Cardiac septum (tissue), 1 donor: ENCODE measurements at regions not wholly inside any gene's neighbourhood (a gene's known extent, or its start where the extent isn't known, plus 50 kb on each side); places are given as distances from the start of the nearest gene placed in this dataset.

Experiments used
- DNase-seq: peaks from one replicate; pipeline ENCODE4 v3.0.0-alpha.2; 2020; ENCODE audit warnings: low spot score
- intact Hi-C: fragments of 100-400 bp; cut with DNase I; formaldehyde crosslinking; loops from one replicate; pipeline ENCODE4 v1.14.0; 2022
- donor health status: DM: no; HTN: no; CAD: no.

DNA sequence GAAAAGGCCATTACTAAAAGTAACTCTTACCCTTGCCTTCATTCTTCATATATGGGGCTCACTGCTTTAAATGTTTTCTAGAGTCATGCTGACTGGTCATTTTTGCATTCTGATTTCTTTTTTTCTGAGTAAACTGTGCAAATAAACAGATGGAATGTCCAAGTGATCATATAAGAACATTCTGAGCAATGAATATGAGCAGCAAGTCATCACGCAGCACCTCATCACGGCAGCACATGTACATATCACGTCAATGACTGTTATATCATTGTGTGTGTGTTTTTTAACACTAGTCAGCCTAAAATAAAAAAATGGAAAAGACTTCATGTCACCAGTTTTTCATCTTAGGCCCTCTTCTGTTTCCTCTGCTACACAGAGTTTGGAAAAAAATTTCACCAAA is 490.0 kb upstream of the ZFHX3 start:
- intact Hi-C loops: no loop called here
- no peak for DNase-seq

DNA sequence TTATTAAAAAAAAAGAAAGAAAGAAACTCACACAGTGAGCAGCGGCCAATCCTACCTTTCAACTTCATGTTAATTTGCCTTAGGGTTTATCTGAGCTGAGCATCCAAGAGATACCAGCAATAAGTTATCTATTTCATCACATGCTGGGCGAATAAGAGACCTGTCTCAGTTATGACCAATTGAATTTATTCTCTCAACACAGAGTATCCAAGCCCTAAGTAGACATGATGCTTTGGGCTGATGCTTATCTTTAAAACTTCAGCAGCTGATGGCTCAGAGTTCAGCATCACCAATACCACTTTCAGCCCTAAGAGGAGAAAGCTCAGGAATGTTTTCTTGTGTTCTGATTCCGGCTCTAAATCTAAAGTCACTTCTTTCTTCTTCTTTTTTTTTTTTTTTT is 489.0 kb upstream of the ZFHX3 start:
- DNase-seq: no peak
- intact Hi-C loops: no loop called here

DNA sequence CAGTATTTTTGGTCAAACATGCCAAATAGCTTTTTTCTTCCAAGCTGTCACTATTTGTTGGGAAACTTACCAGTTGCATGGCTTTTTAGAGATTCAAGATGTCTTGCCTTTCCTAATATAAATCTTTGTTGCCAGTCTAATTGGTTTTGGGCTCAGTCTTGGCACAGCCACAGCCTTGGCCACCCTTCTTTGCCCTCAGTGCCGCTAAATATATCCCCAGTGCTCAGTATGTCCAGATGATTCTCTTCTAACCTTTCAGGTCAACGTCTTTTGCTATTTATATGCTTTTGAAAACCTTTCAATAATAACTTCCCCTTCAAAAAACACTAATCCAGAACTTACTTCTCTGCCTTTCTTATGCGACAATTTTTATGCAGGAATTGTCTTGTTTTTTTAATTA is 483.1 kb upstream of the ZFHX3 start:
- DNase-seq: no peak
- intact Hi-C loops: no loop called here

DNA sequence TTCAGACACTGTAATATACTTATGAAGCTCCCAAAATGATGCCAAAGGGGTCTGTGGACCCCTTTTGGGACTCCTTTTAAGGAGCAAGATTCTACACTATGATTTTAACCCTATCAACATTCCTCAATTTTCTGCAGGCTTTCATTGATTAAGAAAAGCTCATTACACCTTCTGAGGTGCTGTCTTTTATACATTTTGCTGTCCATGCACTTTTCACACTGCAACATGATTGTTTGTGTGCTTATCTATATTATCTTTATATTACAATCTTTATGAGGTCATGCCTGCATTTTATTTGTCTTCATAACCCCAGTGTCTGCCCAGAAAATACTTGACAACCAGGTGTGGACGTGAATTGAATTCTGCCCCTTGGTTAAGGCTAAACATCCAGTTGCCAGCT is 482.6 kb upstream of the ZFHX3 start:
- intact Hi-C loops: no loop called here
- DNase-seq: no peak

DNA sequence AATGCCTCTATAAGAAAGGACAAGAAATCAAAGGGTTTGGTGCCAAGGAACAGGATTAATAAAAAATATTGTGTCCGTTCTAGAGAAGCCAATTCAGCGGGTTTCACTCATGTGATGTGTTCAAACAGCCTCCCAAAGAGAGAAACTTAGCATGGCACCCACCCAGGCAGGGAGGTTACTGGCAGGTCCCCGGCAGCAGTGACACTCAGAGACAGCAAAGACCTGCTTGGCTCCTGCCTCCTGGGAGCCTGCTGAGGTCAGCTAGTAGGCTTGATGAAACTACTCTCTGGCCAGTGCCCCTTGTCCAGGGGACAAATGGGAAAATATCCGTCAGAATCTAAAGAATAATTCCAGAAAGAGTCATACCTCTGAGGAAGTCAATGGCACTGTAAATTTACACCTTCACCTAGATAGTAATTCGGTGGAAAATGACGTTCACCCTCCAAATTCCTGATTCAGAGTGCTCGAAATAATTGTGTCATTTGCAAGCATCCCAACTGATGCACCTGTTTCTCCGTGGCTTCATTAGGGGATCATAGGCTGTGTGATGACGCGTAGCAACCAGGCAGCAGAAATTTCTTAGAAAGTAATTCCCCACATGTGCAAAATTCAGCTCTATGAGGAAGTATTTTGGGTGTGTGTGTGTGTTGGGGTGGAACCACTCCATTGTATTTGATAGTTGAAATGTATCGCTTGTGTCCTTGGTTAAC is 481.5 kb upstream of the ZFHX3 start:
- intact Hi-C loops: no loop called here

DNA sequence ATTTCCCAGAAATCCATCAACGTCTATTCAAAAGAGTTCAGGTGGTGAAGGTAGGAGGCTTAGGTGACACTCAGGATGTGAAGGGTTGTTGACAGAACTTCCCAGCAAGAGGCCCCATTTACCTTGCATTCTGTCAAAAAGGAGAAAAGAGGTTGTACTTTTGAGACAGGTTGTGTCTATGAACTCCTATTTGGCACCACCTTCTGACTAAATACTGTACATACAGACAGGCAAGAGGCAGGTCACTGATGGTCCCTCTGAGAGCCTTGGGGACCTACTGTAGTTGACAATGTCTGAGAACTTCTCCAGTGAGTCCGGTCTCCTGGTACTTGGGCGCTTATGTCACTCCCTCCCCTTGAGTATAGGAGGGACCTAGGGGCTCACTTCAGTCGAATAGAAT is 479.3 kb upstream of the ZFHX3 start:
- intact Hi-C loops: no loop called here
- no peak for DNase-seq

More for the DNA sequence above, 481.5 kb upstream of the ZFHX3 start:
- no peak for DNase-seq

DNA sequence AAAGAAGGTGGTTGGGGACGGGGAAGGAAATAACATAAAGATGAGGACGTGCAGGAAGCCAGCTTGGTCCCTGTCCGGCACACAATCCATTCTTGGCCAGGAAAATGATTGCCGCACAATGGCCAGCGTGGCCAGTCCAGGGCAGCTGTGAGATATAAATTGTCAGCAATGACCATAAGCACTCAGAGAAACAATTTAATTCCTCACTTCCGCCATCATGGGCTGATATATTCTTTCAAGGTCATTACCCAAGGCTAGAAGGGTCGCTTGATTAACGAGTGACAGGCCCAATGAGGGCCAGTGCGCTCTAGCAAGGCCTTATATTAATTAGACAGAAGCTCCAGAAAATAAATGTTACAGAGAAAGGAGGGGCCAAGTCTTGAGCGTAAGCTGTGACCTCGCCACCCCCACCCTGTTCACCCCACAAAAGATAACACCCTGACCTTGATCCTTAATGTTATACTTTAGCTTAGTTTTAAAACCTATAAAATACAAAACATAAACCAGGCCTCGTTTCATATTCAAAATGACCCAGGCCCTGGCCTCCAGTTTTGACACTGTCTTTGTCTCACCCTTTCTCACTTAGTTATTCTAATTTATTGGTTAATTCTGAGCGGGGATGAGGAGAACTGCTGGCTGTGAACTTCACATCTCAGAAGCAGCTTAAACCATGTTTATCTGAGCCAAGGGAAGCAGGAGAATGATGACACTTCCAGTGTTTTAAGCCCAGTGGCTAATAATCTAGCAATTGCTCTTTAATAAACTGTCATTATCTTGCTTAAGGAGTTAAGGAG is 478.3 kb upstream of the ZFHX3 start:
- no peak for DNase-seq
- intact Hi-C loops: no loop called here

DNA sequence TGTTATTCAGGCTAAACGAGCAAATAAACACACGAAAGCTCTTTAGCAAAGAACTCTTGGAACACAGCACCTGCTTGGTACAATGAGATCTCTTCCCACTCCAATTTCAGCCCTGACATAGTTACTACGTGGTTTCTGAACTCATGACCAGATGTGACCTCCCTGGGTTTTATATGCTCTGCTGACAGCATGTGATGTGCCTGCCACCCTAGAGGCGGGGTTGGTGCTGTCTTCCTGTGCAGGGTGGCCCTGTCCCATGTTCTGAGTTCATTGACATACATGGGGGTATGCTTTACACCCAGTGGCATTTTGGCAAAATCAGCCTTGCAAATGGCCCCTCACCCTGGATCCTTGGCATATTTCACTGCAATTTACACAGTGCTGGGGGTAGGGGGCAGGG is 475.3 kb upstream of the ZFHX3 start:
- no peak for DNase-seq
- intact Hi-C loops: no loop called here

DNA sequence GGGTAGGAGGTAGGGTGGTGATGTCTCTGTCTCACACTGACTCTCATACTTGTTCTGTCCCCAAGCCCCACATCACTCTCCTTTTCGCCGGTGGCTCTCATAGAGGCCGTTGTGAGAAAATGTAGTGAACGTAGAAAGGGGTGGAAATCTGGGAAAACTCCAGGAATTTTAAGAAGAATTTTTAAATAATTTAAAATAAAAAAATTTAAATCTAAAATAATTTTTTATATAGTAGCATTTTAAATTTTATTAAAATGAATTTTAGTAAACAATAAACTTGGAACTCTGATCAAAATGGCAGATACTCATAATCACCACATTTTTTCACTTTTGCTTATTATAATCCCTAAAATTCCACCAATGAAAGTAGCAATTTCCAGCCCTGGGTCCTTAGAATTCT is 473.6 kb upstream of the ZFHX3 start:
- intact Hi-C loops: no loop called here
- DNase-seq: no peak

DNA sequence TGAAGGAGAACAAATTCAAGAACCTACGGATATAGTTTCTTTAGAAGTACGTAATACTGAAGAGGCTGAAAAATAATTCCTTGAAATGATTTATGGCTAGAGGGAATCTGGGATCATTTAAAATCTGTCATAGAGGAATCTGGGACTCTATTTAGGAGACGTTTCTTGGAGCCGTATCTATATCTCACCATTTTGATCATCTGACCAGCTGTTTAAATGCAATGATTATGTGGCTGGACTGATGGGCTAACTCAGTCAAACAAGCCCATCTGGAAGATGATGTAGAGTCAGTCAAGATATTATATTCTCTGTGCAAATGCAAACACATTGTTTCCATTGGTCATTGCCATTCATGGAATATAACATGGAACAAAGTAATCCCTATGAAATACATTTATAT is 467.7 kb upstream of the ZFHX3 start:
- no peak for DNase-seq
- intact Hi-C loops: no loop called here

DNA sequence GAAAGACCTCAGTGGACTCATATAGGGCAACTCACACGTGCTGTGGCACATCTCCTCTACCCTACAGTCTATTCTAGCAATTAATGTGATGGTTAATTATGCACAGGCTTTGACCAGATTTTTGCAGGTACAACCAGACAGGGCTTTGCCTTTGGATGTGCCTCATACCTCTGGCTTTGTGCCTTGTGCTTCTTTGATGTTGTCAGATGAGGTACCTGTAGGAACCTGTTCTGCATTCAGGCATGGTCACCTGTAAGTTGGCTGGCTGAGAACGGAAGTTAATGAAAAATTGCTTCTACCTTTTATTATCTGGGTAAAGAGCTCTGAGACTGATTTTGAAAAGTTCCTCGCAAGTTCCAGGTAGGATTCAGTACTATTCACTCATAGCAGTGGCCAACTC is 462.9 kb upstream of the ZFHX3 start:
- intact Hi-C loops: no loop called here
- no peak for DNase-seq

DNA sequence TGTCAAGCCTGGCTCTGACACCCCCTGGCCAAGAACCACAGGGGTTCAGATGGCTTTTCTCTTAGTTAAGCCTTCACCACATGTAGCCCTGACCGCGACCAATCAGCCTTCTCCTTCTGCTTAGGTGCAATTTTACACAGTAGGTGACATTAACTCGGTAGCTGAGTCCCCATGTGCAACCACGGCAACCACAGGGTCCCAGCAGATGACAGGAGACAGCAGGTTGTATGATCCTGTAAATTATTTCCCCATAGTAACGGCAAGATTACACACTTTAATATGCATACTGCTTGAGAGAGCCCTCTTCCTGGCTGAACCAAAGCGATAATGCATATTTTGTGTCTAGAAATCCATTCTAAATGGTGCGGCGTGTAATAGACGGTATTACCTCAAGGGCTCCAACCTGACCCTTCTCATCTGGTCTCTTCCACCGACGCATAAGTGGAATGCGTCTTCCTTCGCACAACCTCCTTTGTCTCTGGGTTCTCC is 458.7 kb upstream of the ZFHX3 start:
- no peak for DNase-seq
- intact Hi-C loops: no loop called here

DNA sequence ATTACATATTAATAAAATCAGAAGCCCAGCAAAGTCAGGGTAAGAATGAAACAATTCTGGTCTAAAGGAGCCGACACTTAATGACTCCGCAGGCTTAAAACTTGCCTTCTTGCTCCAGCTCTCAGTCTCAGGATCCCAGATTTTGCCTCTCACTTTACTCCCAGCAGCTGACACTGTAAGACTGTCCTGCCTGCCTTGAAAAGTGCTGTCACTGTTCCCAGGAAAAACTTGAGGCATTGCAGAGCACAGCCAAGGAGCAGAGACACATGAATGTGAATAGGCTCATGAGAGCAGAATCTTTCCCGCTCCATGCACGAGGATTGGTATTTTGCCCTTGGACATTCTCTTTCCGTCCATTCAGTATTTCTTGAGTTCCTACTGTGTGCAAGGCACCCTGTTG is 457.6 kb upstream of the ZFHX3 start:
- intact Hi-C loops: no loop called here
- DNase-seq: no peak

DNA sequence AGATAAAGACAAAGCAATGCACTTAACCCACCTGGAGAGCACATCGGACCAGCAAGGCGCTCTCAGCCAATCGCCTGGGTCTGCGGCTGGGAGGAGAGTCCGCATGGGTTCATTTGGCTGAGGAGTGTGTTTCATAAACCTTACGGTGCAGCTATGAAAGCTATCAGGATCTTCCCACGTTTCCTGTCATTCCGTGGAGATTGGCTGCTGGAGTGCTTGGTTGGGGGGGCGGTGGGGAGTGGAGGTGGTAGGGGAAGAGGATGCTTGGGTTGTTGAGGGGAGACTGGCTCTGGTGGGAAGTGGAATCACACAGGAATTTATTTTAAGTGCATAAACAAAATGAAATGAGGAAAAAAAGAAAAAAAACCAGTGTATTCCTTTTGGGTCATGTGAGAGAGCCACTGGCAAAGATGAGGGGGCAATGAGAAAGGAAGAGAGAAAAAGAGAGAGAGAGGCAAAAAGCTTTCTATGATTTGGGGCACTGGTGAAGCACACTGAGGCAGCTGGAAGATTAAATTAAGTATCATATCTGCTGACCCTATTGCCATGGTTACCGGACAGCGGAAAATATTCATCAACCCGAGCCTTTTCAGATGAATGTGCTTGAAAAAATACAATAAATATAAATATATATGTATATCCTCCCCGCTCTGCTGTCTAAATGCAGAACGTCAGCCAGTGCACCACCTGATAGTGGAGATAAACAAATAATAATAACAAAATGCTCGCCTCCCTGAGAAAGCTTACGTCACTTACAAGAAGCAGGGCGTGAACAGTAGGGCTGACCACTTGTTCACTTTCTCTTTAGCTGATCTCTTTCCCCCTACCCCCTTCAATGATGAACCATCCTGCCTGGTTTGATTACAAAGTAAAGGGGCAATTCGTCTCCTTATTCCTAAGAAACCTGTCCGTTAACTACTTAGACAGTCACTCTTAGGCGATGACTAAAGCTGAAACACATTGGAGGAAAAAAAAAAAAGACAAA is 457.0 kb upstream of the ZFHX3 start:
- DNase-seq: no peak
- intact Hi-C loops: no loop called here

DNA sequence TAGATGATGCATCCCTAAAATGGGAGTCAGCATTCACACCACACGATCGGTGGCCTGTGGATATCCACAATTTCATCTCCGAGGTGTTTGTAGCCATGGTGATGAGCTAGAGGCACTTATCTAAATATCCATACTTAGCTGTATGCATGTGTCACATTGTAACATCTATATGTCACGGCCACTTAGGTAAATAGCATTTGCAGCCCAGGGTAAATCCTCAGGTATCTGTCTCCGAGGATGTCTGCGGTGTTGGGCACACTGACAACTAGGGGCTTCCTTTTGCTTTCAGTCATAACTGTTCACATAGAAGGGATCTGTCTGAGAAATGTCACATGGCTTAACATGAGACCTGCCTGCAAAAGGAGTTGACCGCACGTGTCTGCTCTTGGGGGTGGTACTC is 455.2 kb upstream of the ZFHX3 start:
- intact Hi-C loops: no loop called here
- DNase-seq: no peak

DNA sequence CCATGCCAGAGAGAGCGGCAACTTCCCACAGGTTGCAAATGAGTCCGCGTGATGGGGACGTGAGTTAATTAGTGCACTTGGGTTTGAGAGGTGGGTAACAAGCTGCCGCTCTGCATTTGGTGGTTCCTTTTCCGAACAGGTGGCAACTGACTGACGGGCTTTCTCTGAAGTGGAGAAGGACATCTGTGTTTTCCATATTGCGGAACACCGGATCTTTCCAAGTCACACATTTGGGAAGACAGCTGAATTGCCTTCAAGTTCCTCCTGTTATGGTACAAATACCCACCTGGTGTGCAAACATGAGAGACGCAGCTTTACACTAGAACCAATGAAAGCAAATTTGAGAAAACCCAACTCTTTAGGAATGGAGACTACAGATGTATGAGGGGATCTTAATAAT is 451.3 kb upstream of the ZFHX3 start:
- intact Hi-C loops: no loop called here
- DNase-seq: no peak

DNA sequence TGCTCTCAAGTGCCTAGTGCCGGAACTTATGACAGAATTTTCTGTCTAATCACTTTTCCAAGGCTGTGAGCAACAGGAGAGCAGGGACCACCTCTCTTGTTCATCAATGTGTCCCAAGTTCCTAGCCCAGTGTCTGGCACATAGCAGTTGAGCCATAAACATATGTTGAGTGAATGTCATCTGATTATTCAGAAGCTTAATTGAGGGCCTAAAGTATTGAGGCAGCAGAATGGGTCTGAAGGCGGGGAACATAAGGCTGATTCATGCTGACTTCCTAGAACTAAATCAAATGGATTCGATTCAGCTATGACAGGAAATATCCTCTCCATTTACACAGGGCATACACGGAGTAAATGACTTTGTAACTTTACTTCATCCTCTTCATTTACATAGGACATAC is 438.0 kb upstream of the ZFHX3 start:
- intact Hi-C loops: no loop called here
- DNase-seq: no peak

DNA sequence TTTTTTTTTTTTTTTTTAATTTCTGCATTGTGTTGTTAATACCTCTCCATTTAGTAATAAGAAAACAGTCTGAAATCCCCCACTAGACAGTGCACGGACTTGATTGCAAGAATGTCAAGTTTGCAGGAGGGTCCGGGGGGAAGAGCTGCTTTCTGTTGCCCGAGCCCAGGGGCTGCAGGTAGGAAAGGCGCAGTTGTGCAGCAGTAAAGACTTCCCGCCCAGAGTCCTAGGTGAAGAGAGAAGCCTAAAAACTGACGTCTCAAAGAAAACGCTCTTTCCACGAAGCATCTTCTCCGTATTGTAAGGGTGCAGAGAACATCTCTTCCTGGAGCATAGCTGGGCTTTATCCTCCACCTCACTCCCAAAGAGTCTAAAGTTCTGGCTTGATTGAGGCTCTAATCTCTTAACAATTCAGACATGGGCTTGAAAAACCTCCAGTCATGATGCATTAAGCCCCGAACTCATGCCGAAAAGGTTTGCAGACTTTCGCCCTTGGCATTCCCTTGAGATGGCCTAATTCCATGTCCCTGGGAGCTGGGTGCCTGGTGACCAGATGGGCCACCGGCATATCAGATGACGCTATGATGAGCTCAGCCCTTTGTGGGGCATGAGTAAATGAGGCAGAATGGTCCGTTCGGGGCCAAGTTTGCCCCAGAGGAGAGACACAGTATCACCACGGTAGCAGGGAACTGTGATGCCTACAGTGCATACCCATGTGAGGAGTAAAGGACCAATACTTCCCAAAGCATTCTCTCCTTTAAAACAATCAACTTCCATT is 436.2 kb upstream of the ZFHX3 start:
- DNase-seq: no peak
- intact Hi-C loops: no loop called here

DNA sequence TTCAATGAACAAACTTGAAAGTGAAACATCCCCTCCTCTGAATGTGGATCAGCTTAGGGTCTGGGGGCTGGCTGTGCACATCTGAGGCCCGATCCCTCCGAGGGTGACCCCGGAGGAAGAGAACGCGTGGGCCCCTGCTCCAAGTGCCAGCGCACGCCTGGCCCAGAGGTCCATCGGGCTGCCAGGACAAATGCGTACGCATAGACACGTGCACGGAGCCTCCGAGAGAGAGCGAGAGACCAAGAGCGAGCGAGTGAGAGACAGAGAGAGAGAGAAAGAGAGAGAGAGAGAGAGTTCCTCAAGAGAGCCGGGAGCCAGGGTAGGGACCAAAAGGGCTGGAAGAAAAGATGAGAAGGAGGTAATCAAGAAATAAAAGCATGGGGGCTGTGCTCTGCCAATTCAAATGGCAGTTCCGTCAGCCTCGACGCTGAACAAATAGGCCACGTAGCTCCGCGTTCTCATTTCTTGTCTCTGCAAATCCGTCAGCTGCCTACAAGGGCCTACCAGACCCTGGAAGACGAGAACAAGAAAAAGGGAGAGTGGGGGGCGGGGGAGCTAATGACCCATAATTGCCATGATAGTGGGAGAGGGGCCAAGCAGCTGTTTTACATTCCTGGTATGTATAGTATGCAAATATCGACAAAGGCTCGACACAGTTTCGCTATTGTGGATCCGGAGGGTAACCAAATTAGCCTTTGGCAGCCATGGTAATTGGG is 435.3 kb upstream of the ZFHX3 start:
- intact Hi-C loops: no loop called here

More for the DNA sequence above, 435.3 kb upstream of the ZFHX3 start:
- DNase-seq: no peak
